Thyroid gland (tissue), 4 donors: ENCODE measurements at regions not wholly inside any gene's neighbourhood (a gene's known extent, or its start where the extent isn't known, plus 50 kb on each side); places are given as distances from the start of the nearest gene placed in this dataset.

Source experiments
- POLR2A ChIP-seq, 2 donors: fragments of 450-650 bp; IDR thresholded peaks; one replicate each; pipeline ENCODE4 v1.6.1; 2017; ENCODE audit warnings: antibody characterized with exemption in 2 of 2, mild to moderate bottlenecking in 2 of 2, moderate library complexity in 1 of 2
- TF ChIP-seq, protein P1 (sequence below), 6 experiments: fragments of 200-600 bp in 3 of 6; fragments of 450-650 bp in 3 of 6; sonication (generic) in 3 of 6; IDR thresholded peaks; one replicate each; pipeline ENCODE4 v1.5.1; 2016 to 2019; ENCODE audit warnings: antibody characterized with exemption in 6 of 6, mild to moderate bottlenecking in 2 of 6, inconsistent platforms in 1 of 6, moderate library complexity in 1 of 6

DNA sequence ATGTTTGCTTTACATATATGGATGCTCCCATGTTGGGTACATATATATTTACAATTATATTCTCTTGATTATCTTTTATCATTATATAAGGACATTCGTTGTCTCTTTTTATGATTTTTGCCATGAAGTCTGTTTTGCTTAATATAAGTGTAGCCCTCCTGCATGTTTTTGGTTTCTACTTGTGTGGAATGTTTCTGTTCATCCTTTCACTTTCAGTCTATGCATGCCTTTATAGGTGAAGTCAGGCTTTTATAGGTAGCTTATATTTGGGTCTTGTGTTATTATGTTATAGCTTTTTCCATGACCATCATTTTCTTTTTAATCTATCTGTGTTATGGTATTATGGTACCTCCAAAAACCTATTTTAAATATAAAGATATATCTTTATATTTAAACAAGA lies 612.5 kb upstream of the HS3ST5 start:
- no peak for TF ChIP-seq POLR2A (IDR thresholded peaks at IDR 0.05)
- TF ChIP-seq, protein P1, sequence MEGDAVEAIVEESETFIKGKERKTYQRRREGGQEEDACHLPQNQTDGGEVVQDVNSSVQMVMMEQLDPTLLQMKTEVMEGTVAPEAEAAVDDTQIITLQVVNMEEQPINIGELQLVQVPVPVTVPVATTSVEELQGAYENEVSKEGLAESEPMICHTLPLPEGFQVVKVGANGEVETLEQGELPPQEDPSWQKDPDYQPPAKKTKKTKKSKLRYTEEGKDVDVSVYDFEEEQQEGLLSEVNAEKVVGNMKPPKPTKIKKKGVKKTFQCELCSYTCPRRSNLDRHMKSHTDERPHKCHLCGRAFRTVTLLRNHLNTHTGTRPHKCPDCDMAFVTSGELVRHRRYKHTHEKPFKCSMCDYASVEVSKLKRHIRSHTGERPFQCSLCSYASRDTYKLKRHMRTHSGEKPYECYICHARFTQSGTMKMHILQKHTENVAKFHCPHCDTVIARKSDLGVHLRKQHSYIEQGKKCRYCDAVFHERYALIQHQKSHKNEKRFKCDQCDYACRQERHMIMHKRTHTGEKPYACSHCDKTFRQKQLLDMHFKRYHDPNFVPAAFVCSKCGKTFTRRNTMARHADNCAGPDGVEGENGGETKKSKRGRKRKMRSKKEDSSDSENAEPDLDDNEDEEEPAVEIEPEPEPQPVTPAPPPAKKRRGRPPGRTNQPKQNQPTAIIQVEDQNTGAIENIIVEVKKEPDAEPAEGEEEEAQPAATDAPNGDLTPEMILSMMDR (IDR thresholded peaks at IDR 0.05) = no peak
